ENCODE measurements at regions not wholly inside any gene's neighbourhood (a gene's known extent, or its start where the extent isn't known, plus 50 kb on each side); places are given as distances from the start of the nearest gene placed in this dataset.

DNA sequence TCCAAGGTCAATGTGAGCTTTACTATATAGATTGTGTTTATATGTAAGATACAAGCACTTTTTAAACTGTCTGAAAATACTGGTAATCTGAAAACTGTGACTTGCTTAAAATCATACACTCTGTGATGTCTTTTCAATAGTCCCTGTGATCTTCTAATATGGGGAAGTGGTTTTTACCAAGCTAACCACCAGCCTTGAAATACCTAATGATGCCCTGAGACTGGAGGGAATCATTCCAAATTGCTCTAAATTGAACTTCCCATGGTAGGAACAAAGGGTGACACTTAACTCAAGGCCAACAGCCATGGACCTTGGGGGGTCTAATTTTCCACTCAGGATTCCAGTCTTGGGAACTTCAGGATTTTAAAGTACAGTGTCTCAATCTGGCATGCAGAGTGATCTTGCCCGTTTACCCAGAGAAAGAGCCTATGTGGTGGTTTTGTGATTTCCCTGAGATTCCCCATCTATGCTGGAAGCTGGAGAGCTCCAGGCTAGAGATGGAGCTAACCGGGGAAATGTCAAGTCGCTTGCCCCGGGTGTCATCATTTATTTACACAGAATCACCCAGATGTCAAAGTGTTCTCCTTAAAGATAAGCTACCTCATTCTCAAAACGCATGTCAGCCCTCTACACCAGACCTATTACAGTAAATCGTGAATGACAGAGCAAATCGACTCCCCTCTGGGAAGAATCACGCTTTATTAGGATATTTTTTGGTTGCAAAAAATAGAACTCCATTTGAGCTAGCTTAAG is 198.5 kb downstream of the SP3 start:
- TF ChIP-seq YY1 (IDR thresholded peaks at IDR 0.05; ENCODE audit: insufficient read depth, insufficient read length) (no peak), SUZ12 (IDR thresholded peaks at IDR 0.05; ENCODE audit: extremely low read depth, insufficient read depth, insufficient read length) (no peak)
